Coronary artery (tissue), 2 donors: ENCODE measurements at regions not wholly inside any gene's neighbourhood (a gene's known extent, or its start where the extent isn't known, plus 50 kb on each side); places are given as distances from the start of the nearest gene placed in this dataset.

Experiments used
- DNase-seq: peaks from one replicate; pipeline ENCODE4 v3.0.0-alpha.2; 2017; ENCODE audit warnings: low spot score
- H3K27ac ChIP-seq, 2 donors: fragments of 200-600 bp; sonication (generic); one replicate each; pipeline ENCODE4 v1.5.1; 2016 to 2019
- H3K4me3 ChIP-seq: fragments of 200-600 bp; sonication (generic); 2 replicates; pipeline ENCODE4 v1.5.1; 2016; ENCODE audit warnings: mild to moderate bottlenecking, moderate library complexity
- TF ChIP-seq, protein P1 (sequence below): fragments of 200-600 bp; sonication (generic); IDR thresholded peaks from one replicate; pipeline ENCODE4 v1.5.1; 2019; ENCODE audit warnings: antibody characterized with exemption

DNA sequence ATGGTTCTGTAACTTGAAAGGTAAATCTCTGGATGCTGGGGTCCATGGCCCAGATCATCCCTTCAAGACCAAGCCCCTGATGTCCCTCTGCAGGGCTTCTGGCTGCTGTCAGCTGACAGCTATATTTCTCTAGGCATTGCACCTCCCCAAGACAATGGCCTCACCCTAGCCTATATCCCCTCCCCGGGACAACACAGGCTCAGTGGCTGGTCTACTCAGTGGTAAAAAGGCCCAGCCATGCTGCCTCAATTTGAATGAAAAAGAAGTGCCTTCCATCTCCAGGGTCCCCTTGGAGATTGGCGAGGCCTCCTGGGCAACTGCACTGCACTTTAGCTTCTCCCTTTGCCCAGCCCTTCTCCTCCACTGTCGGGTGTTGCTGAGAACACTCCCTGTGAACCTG is 602.8 kb downstream of the CDH26 start:
- DNase-seq = no peak
- no peak overlapping the region for H3K4me3 ChIP-seq
- TF ChIP-seq, protein P1, sequence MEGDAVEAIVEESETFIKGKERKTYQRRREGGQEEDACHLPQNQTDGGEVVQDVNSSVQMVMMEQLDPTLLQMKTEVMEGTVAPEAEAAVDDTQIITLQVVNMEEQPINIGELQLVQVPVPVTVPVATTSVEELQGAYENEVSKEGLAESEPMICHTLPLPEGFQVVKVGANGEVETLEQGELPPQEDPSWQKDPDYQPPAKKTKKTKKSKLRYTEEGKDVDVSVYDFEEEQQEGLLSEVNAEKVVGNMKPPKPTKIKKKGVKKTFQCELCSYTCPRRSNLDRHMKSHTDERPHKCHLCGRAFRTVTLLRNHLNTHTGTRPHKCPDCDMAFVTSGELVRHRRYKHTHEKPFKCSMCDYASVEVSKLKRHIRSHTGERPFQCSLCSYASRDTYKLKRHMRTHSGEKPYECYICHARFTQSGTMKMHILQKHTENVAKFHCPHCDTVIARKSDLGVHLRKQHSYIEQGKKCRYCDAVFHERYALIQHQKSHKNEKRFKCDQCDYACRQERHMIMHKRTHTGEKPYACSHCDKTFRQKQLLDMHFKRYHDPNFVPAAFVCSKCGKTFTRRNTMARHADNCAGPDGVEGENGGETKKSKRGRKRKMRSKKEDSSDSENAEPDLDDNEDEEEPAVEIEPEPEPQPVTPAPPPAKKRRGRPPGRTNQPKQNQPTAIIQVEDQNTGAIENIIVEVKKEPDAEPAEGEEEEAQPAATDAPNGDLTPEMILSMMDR = no peak
- H3K27ac ChIP-seq = no peak overlapping the region

DNA sequence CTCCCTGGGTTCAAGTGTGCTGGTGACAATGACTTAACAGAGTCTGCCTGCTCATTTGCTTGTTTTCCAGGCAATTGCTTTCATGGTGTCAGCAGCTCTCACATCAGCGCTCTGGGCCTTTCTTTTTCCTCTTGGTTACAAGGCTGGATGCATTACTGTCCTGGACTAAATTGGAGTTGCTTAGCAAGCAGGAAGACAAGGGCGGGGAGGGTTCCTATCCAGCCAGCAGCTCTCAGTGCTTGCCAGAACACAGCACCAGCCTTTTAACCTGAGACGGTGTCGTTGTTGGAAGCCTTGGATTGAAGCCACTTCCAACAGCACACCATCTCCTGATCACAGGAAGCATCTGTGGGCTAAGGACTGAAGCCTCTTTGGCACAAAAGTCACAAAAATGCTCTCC is 606.9 kb downstream of the CDH26 start:
- TF ChIP-seq, protein P1 = no peak
- no peak overlapping the region for H3K4me3 ChIP-seq
- no peak overlapping the region for H3K27ac ChIP-seq
- no peak for DNase-seq

DNA sequence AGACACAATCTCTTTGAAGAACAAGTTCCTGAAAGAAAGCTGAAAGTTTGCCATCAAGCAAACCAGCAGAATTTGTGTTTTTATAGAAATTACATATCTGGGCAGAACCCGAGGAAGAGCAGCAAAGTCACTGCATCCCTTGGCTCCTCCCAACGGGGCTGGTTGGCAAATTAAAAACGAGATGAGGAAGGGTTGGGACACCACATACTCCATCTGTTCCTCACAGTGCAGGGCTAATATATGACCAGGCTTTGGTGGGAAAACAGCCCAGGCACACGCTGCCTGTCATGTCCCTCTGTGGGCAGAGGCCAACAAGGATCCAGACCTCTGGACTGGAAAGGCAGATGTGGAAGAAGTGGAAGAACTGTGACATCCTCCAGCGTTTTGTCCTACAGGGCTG is 607.3 kb downstream of the CDH26 start:
- DNase-seq = no peak
- TF ChIP-seq, protein P1 = no peak
- Histone ChIP-seq H3K4me3 (no peak overlapping the region), H3K27ac (no peak overlapping the region)

DNA sequence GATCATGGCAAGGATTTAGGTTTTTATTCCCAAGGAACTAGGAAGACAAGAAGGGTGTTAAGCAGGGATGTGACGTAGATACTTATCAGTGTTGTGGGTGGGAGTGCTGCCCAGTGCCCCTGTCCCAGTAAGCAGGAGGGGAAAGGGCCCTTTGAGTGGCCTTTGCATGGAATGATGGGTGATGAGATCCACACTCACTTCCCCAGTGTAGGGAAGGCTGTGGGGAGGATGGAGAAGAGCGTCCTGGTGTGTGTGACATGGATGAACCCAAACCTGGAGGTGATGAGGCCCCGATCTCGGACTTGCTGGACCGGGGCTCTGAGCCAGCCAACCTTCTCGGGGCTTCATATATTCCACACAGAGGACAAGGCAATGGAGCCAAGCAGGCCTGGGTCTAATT is 610.9 kb downstream of the CDH26 start:
- no peak for DNase-seq
- TF ChIP-seq, protein P1 = no peak
- Histone ChIP-seq H3K4me3 (no peak overlapping the region), H3K27ac (no peak overlapping the region)

DNA sequence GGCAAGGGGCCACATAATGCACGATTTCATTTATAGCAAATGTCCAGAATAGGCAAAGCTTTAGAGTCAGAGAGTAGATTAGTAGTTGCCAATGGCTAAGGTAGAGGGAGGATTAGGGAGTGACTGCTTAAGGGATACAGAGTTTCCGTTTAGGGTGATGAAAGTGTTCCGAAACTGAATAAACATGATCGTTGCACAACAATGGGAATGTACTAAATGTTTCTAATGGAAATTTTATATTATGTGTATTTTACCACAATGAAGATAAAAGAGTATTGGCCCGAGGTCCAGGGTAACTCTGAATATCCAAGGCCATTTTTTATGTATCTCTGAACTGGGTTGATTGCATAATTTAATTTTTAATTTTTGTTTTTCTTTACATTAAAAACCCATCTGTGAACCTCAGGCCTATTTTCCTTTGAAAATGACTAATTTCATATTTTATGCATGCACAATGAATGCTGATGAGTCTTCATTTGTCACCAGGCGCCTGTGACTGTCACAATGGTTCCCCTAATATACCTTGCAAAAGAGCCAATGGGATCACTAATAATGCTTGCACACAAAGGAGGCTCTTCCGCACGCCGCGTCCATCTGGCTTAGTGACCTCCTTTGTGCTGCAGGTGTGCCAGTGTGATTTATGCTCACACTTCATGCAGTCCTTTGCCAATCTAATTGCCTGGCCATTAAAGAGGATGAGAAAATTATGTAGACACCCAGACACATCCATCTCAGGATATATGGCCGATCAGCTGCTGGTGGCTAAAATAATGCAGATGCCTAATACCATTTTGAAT is 612.5 kb downstream of the CDH26 start:
- TF ChIP-seq, protein P1 = no peak
- no peak for DNase-seq
- no peak overlapping the region for H3K27ac ChIP-seq
- H3K4me3 ChIP-seq = no peak overlapping the region

DNA sequence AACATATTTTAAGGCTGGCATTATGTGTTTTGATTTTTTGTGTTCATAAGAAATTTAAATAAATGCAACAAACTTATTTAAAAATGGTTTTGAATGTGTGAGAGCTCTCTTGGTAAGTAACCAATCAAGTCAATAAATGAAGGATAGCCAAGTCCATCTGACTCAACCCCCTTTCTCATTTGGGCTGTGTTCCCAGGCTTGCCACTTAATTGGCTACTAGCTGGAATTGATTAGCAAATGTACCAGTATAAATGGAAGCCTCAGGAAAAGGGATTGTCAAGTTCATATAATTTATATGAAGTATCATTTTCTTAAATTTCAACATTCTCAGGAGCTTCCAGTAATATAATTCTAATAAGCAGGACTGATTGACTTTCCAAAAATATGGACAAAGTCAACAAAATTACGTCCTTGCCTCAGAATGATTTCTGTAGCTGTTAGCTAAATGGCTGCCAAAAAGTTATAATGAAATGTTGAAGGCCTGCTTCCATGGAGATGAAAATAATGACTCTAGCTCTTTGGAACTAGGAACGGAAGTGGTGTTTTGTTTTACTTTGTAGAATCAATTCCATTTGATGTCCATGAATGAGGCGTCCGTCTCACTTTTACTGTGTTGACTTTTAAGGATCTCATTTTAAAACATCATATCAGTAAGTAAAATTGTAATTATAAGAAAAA is 614.9 kb downstream of the CDH26 start:
- TF ChIP-seq, protein P1 = no peak
- no peak for DNase-seq
- H3K4me3 ChIP-seq = no peak overlapping the region
- no peak overlapping the region for H3K27ac ChIP-seq

DNA sequence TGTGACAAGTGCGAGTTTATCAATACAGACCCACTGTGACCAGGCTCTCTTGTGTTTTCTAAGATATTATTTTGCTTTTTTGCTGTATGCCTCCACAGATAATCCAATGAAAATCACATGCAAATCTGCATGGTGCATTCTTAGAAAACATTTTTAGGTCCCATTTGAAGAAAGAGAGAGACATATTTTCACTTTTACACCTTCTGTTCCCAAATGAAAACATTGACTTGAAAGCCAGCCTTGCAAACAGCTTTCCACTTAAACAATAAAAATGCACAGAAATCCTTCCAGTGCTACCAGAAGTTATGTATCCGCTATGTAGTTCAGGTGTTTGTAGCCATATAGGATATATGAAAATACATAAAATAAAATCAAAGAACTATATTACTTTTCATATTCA is 618.0 kb downstream of the CDH26 start:
- TF ChIP-seq, protein P1 = no peak
- DNase-seq = no peak
- H3K27ac ChIP-seq = no peak overlapping the region
- H3K4me3 ChIP-seq = no peak overlapping the region
